Thyroid gland (tissue), 4 donors: ENCODE measurements at regions not wholly inside any gene's neighbourhood (a gene's known extent, or its start where the extent isn't known, plus 50 kb on each side); places are given as distances from the start of the nearest gene placed in this dataset.

Source experiments
- DNase-seq, 2 donors: peaks; one replicate each; pipeline ENCODE4 v3.0.0-alpha.2; 2019
- H3K27ac ChIP-seq, 3 donors: fragments of 200-600 bp; sonication (generic); 1 replicate in 2 of 3; 2 replicates in 1 of 3; pipeline ENCODE4 v1.5.1; 2016 to 2019; ENCODE audit warnings: mild to moderate bottlenecking in 1 of 3, moderate library complexity in 1 of 3
- H3K27me3 ChIP-seq: fragments of 200-600 bp; sonication (generic); one replicate; pipeline ENCODE4 v1.5.1; 2019
- H3K36me3 ChIP-seq, 2 donors: fragments of 200-600 bp; sonication (generic); one replicate each; pipeline ENCODE4 v1.5.1; 2016 to 2019
- H3K4me1 ChIP-seq, 2 donors: fragments of 200-600 bp; sonication (generic); one replicate each; pipeline ENCODE4 v1.5.1; 2017 to 2019
- H3K4me3 ChIP-seq, 3 donors: fragments of 200-600 bp; sonication (generic); replicated peaks in 1 of 3; 1 replicate in 2 of 3; 2 replicates in 1 of 3; pipeline ENCODE4 v1.5.1; 2016; ENCODE audit warnings: mild to moderate bottlenecking in 1 of 3
- H3K9me3 ChIP-seq: fragments of 200-600 bp; sonication (generic); one replicate; pipeline ENCODE4 v1.5.1; 2017
- CTCF ChIP-seq, 6 experiments: fragments of 200-600 bp in 3 of 6; fragments of 450-650 bp in 3 of 6; sonication (generic) in 3 of 6; IDR thresholded peaks; one replicate each; pipeline ENCODE4 v1.5.1; 2016 to 2019; ENCODE audit warnings: antibody characterized with exemption in 6 of 6, mild to moderate bottlenecking in 2 of 6, inconsistent platforms in 1 of 6, moderate library complexity in 1 of 6
- POLR2A ChIP-seq, 2 donors: fragments of 450-650 bp; IDR thresholded peaks; one replicate each; pipeline ENCODE4 v1.6.1; 2017; ENCODE audit warnings: antibody characterized with exemption in 2 of 2, mild to moderate bottlenecking in 2 of 2, moderate library complexity in 1 of 2
- WGBS, 2 donors: methylation state at CpG; one replicate each; pipeline ENCODE4 v1.1.5; 2017; 5-methylcytosine and 5-hydroxymethylcytosine counted together
- intact Hi-C: fragments of 100-400 bp; cut with DNase I; formaldehyde crosslinking; loops from one replicate; pipeline ENCODE4 v1.15.1; 2023

DNA sequence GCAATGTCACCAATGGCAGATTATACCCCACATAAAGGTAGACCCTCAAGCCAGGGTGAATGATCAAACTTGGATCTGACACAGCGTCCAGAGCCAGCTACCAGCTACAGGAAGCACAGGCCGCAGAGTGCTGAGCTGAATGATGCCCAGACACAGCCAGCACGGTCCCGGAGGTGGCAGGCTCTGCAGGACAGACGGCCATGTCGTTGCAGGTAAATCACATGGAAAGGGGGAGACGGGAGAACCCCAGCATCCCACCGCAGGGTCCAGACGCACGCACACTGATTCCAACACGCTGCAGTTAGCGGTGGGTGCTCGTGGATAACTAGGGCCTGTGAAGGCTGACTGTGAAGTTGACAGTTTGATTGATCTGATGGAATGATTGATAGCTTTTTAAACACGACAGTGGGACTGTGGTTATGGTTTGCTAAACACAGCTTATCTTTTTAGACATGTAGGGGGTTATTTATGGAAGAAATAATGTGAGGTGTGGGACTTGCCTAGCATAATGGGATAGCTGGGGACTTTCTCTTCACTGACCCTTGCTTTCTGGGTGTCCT, 228.5 kb downstream of the ERMARD start:
- 77 to 87% methylated on average over 14 of the region's 14 CpGs for WGBS, 2 donors
- TF ChIP-seq POLR2A (IDR thresholded peaks at IDR 0.05), result no peak
- no peak for TF ChIP-seq CTCF (IDR thresholded peaks at IDR 0.05)
- no peaks in the 10 kb centered on the region for H3K36me3 ChIP-seq
- intact Hi-C loops, result loop anchor here (10.0 kb wide), 1 partner anchor 175 kb away; no protein-coding TSS in a partner anchor
- H3K4me3 ChIP-seq, result no peak overlapping the region
- H3K27me3 ChIP-seq, result no peaks in the 10 kb centered on the region
- no peak overlapping the region for H3K27ac ChIP-seq
- H3K4me1 ChIP-seq, result peaks cover 6 to 15% of the 10 kb centered on the region in 2 donors
- DNase-seq, result no peak
- H3K9me3 ChIP-seq, result no peaks in the 10 kb centered on the region

- TF ChIP-seq POLR2A (IDR thresholded peaks at IDR 0.05) (no peak), CTCF (IDR thresholded peaks at IDR 0.05) (no peak)
- intact Hi-C loops, result no loop called here
- WGBS, 2 donors, result 76 to 87% methylated on average over 16 to 26 of the region's 26 CpGs
- Histone ChIP-seq H3K27ac (no peak overlapping the region), H3K9me3 (no peaks in the 10 kb centered on the region), H3K4me1 (peaks cover 0 to 7% of the 10 kb centered on the region in 2 donors), H3K27me3 (no peaks in the 10 kb centered on the region), H3K4me3 (no peak overlapping the region), H3K36me3 (no peaks in the 10 kb centered on the region)
- no peak for DNase-seq
Measured at GRCh38 chr6:169978615-169979161, 227.3 kb downstream of the ERMARD start.

GRCh38 chr6:169977434-169978265, 226.2 kb downstream of the ERMARD start:
- Histone ChIP-seq H3K9me3 (no peaks in the 10 kb centered on the region), H3K4me3 (no peak overlapping the region), H3K27ac (no peak overlapping the region), H3K27me3 (no peaks in the 10 kb centered on the region), H3K36me3 (no peaks in the 10 kb centered on the region), H3K4me1 (peaks cover 0 to 1% of the 10 kb centered on the region in 2 donors)
- no peak for DNase-seq
- 82 to 86% methylated on average over 23 to 28 of the region's 28 CpGs for WGBS, 2 donors
- TF ChIP-seq POLR2A (IDR thresholded peaks at IDR 0.05) (no peak), CTCF (IDR thresholded peaks at IDR 0.05) (no peak)
- intact Hi-C loops, result no loop called here

- Histone ChIP-seq H3K27ac (no peak overlapping the region), H3K4me1 (no peaks in the 10 kb centered on the region), H3K4me3 (no peak overlapping the region), H3K36me3 (no peaks in the 10 kb centered on the region), H3K27me3 (no peaks in the 10 kb centered on the region), H3K9me3 (no peaks in the 10 kb centered on the region)
- TF ChIP-seq CTCF (IDR thresholded peaks at IDR 0.05) (no peak), POLR2A (IDR thresholded peaks at IDR 0.05) (no peak)
- intact Hi-C loops, result no loop called here
- DNase-seq, result no peak
- 53 to 66% methylated on average over 26 to 31 of the region's 31 CpGs for WGBS, 2 donors
Measured at GRCh38 chr6:169976301-169977081, 225.1 kb downstream of the ERMARD start.
